Ishikawa (cell line): ENCODE measurements at regions not wholly inside any gene's neighbourhood (a gene's known extent, or its start where the extent isn't known, plus 50 kb on each side); places are given as distances from the start of the nearest gene placed in this dataset.

Source experiments
- CEBPB ChIP-seq: IDR thresholded peaks from 2 replicates; pipeline ENCODE4 v1.6.1; 2012
- CREB1 ChIP-seq: IDR thresholded peaks from 2 replicates; pipeline ENCODE4 v1.6.1; 2012; ENCODE audit warnings: low read depth
- EGR1 ChIP-seq: IDR thresholded peaks from 2 replicates; pipeline ENCODE4 v1.6.1; 2012
- EP300 ChIP-seq: IDR thresholded peaks from 2 replicates; pipeline ENCODE4 v1.6.1; 2012; ENCODE audit warnings: borderline replicate concordance
- FOXM1 ChIP-seq: IDR thresholded peaks from 2 replicates; pipeline ENCODE4 v1.6.1; 2012; ENCODE audit warnings: low read depth, borderline replicate concordance
- MAX ChIP-seq: IDR thresholded peaks from 2 replicates; pipeline ENCODE4 v1.6.1; 2012
- NFIC ChIP-seq: IDR thresholded peaks from 2 replicates; pipeline ENCODE4 v1.6.1; 2012
- RAD21 ChIP-seq: IDR thresholded peaks from 2 replicates; pipeline ENCODE4 v1.6.1; 2012; ENCODE audit warnings: low read depth
- TAF1 ChIP-seq: IDR thresholded peaks from 2 replicates; pipeline ENCODE4 v1.6.1; 2012; ENCODE audit warnings: low read depth, mild to moderate bottlenecking
- TCF12 ChIP-seq: IDR thresholded peaks from 2 replicates; pipeline ENCODE4 v1.6.1; 2012; ENCODE audit warnings: low read depth
- TEAD4 ChIP-seq: IDR thresholded peaks from 2 replicates; pipeline ENCODE4 v1.6.1; 2012
- YY1 ChIP-seq: IDR thresholded peaks from 2 replicates; pipeline ENCODE4 v1.6.1; 2012; ENCODE audit warnings: low read depth
- ZBTB7A ChIP-seq: IDR thresholded peaks from 2 replicates; pipeline ENCODE4 v1.6.1; 2012; ENCODE audit warnings: low read depth
- TF ChIP-seq, protein P1 (sequence below): IDR thresholded peaks from 2 replicates; pipeline ENCODE4 v1.6.1; 2012; ENCODE audit warnings: low read depth, mild to moderate bottlenecking
- TF ChIP-seq, protein P2 (sequence below): IDR thresholded peaks from 2 replicates; pipeline ENCODE4 v1.6.1; 2012

- TF ChIP-seq TEAD4: no peak
- TF ChIP-seq TAF1: no peak
- no peak for TF ChIP-seq YY1
- TF ChIP-seq NFIC: no peak
- TF ChIP-seq TCF12: no peak
- no peak for TF ChIP-seq EP300
- no peak for TF ChIP-seq FOXM1
- no peak for TF ChIP-seq MAX
- TF ChIP-seq EGR1: no peak
- TF ChIP-seq, protein P1, sequence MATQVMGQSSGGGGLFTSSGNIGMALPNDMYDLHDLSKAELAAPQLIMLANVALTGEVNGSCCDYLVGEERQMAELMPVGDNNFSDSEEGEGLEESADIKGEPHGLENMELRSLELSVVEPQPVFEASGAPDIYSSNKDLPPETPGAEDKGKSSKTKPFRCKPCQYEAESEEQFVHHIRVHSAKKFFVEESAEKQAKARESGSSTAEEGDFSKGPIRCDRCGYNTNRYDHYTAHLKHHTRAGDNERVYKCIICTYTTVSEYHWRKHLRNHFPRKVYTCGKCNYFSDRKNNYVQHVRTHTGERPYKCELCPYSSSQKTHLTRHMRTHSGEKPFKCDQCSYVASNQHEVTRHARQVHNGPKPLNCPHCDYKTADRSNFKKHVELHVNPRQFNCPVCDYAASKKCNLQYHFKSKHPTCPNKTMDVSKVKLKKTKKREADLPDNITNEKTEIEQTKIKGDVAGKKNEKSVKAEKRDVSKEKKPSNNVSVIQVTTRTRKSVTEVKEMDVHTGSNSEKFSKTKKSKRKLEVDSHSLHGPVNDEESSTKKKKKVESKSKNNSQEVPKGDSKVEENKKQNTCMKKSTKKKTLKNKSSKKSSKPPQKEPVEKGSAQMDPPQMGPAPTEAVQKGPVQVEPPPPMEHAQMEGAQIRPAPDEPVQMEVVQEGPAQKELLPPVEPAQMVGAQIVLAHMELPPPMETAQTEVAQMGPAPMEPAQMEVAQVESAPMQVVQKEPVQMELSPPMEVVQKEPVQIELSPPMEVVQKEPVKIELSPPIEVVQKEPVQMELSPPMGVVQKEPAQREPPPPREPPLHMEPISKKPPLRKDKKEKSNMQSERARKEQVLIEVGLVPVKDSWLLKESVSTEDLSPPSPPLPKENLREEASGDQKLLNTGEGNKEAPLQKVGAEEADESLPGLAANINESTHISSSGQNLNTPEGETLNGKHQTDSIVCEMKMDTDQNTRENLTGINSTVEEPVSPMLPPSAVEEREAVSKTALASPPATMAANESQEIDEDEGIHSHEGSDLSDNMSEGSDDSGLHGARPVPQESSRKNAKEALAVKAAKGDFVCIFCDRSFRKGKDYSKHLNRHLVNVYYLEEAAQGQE: no peak
- TF ChIP-seq, protein P2, sequence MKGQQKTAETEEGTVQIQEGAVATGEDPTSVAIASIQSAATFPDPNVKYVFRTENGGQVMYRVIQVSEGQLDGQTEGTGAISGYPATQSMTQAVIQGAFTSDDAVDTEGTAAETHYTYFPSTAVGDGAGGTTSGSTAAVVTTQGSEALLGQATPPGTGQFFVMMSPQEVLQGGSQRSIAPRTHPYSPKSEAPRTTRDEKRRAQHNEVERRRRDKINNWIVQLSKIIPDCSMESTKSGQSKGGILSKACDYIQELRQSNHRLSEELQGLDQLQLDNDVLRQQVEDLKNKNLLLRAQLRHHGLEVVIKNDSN: no peak
Observed at GRCh38 chr2:220781622-220782241, 790.4 kb downstream of the EPHA4 start.

GRCh38 chr2:220782609-220783113, 789.4 kb downstream of the EPHA4 start:
- TF ChIP-seq, protein P2: no peak
- TF ChIP-seq YY1 (no peak), TAF1 (no peak)

- TF ChIP-seq YY1 (no peak), NFIC (no peak), EGR1 (no peak), CEBPB (no peak), TCF12 (no peak), RAD21 (no peak)
- TF ChIP-seq, protein P2: no peak
Observed at GRCh38 chr2:220783671-220784070, 788.4 kb downstream of the EPHA4 start.

DNA sequence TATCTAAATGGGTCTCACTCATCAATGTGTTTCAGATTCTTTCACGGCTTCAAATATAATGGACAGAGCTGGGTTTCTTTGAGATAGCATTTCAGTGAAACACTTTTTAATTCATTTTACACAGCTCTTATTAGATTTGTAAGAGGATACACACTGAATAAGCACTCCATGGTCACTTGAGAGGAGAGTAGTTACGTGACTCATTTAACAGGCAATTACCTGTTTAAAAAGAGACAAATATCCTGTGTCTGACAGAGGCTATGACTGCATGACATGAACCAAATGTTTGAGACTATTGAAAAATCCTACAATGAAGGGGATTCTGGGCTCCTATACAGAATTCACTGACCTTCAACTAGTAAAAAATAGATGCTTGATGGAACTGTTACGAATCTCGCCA, 786.9 kb downstream of the EPHA4 start:
- no peak for TF ChIP-seq NFIC
- no peak for TF ChIP-seq EP300
- no peak for TF ChIP-seq TAF1
- TF ChIP-seq CEBPB: no peak
- TF ChIP-seq MAX: no peak

GRCh38 chr2:220786216-220786615, 785.9 kb downstream of the EPHA4 start:
- TF ChIP-seq CEBPB: no peak
- TF ChIP-seq TEAD4: no peak
- TF ChIP-seq CREB1: no peak
- no peak for TF ChIP-seq ZBTB7A
- TF ChIP-seq NFIC: no peak
- no peak for TF ChIP-seq EGR1
- no peak for TF ChIP-seq EP300
- no peak for TF ChIP-seq YY1
- no peak for TF ChIP-seq FOXM1
- TF ChIP-seq, protein P2: no peak
- TF ChIP-seq, protein P1: no peak
- TF ChIP-seq TAF1: no peak

DNA sequence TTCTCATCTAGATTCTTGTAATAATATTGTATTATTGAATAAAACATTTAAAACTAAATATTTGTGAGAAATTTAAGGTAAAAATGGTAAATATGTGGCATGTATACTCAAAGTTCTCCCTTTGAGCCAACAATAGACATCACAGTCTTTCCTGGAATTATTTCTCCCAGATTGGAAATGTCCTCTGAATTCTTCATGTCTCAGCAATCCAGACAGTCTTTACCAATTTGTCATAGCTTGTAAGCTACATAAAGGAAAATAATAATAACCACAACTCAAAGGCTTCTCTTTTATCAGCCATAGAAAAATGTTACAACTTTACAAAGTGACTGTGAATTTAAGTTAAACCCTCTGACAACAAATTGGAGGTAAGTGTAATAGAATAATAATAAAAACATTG, 784.9 kb downstream of the EPHA4 start:
- no peak for TF ChIP-seq EGR1
- no peak for TF ChIP-seq CEBPB
- TF ChIP-seq, protein P2: no peak
